Cerebellar nuclear complex (tissue), 1 donor: ENCODE measurements at regions not wholly inside any gene's neighbourhood (a gene's known extent, or its start where the extent isn't known, plus 50 kb on each side); places are given as distances from the start of the nearest gene placed in this dataset.
"Not testable (repeated sequence)": the region's sequence is repeated elsewhere in the genome, so short reads cannot be mapped to it uniquely, and the experiment has no call there.

ENCODE experiments used
- DNase-seq, 2 experiments: peaks; one replicate each; lab custom pipeline; 2025; lab: John Stamatoyannopoulos, UW

GRCh38 chr13:83485101-83485500 is 397.2 kb downstream of the SLITRK1 start:
- DNase-seq: no peak

- DNase-seq: no peak
These were observed 411.3 kb downstream of the SLITRK1 start for GRCh38 chr13:83471011-83471410.

- no peak for DNase-seq
These were observed 412.0 kb downstream of the SLITRK1 start for GRCh38 chr13:83470133-83470797.

GRCh38 chr13:83453723-83454122 is 428.6 kb downstream of the SLITRK1 start:
- no peak for DNase-seq

DNA sequence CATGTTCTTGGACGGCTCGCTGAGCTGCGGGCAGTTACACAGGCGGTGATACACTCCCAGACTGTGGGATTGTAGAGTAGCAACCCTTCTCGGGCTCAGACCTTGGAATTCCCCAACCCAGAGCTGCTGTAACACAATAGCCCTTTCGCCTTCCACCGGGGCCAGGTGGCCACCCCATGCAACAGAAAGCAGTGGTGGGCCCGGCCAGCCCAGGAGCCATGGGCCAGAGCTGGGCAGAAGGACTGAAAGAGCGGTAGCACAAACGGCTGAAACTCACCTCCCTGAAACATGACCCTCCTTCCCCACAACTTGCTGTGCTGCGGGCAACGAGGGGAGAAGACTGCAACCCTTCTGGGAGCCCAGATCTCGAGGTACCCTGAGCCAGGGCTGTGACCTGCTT is 429.0 kb downstream of the SLITRK1 start:
- no peak for DNase-seq

GRCh38 chr13:83452292-83452950 is 429.9 kb downstream of the SLITRK1 start:
- DNase-seq: no peak

GRCh38 chr13:83450591-83450990 is 431.7 kb downstream of the SLITRK1 start:
- no peak for DNase-seq

DNA sequence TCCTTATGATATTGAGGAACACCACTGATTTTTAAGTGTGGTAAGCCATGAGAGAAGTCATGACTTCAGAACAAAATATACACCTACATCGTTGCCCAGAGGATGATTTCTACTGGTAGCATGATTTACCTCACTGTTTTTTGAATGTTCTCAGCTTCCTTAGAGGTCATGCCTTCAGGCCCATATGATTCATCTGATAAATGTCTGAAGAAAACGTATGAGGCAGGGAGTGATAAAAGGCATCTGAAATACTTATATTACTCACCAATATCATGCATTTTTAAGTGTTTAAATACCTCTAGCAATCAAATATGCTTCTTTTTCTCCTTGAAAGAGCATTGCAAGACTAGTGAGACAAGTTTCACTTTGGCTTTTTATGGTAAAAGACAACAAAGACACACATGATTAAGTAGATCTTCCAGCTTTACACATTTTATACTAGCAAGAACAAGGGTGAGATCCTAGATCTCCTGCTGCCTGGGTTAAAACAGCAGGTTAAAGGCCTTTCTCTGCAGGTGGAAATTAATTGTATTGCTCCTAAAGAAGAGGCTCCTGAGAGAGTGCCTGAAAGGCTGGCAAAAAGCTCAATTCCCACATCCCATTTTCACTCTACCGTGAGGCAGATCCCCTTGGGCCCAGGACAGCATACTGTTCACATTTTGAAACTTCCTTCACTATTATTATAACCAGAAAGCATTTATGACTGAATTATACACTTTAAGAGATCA is 432.4 kb downstream of the SLITRK1 start:
- DNase-seq: no peak

DNA sequence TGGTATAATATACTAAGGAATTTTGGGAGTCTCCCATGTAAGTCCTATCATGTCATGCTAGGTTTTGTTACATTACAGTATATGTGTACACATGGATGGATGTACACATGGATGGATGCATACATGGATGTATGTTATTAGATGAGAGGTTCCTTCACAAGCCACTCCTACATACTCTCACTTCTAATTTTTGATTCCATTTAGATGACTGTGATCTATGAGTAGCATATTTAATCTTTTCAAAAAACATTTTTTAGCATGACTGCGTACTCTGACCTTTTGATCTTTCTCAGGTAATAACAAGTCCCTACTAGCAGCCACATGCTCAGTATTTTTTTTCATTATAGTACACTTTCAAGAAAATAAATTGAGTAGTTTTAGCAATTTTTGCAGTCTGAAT is 441.8 kb downstream of the SLITRK1 start:
- DNase-seq: no peak

GRCh38 chr13:83439464-83439863 is 442.8 kb downstream of the SLITRK1 start:
- not testable (repeated sequence) for DNase-seq

GRCh38 chr13:83423861-83424260 is 458.4 kb downstream of the SLITRK1 start:
- no peak for DNase-seq

DNA sequence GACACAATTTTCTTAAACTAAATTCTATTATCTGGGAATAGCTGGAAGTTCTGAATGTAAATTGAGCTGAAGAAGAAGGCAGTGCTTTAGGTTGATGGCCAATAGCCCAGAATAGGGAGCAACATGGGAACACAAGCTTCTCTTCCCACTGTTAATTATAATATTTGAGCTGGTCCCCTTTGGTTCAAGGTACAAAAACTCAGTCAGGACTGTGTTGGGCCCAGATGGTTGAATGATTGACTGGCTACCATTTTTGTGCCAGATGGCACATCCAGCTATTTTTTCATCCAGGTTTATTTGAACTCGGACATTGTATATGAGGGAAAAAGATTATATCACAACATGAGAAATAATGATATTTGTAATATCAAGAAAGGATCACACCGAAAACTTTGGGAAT is 458.9 kb downstream of the SLITRK1 start:
- no peak for DNase-seq

- DNase-seq: no peak
These were observed 467.9 kb downstream of the SLITRK1 start for GRCh38 chr13:83414393-83414792.

DNA sequence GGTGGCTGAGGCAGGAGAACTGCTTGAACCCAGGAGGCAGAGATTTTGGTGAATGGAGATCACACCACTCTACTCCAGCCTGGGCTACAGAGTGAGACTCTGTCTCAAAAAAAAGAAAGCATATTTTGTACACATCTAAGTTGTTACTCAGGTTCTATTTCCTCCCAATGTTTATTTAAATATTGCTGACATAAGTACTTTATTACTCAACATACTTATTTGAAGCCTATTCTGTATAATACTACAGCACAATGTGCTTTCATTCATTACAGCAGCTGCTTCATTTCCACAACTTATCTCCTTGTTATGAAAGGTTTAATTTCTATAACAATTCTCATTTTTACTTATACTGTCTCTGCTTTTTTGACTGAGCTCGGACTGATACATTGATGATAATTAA is 495.7 kb downstream of the SLITRK1 start:
- DNase-seq: no peak

DNA sequence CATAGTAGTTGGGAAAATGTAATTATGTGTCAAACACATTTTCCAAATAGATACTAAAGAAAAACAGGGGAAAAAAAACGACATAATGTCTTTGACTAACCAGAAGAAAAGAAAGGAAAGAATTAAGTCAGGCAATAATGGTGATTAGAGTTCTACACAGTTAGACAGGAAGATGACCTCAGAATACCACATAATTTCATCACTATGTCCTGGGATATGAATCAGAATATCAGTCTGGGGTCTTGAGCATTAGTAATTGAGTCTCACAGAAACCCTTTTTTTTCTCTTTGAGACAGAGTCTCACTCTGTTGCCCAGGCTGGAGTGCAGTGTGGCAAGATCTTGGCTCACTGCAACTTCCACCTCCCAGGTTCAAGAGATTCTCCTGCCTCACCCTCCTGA is 503.4 kb downstream of the SLITRK1 start:
- no peak for DNase-seq

DNA sequence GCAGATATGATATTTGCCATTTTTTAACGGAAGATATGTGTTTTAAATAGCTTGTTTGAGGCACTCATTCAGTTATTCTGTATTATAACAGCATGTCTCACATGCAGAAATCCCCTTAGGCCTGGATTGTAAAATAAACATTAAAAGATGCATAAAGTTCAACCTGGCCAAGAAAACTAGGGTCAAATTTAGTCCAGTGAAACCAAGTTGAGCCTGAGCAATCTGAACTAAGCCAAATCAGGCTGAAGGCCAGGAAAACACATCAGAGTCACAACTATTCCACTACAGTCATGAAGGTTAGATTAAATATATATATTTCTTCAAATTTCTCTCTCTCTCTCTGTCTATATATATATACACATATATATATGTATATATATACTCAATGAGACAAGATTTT is 504.8 kb downstream of the SLITRK1 start:
- no peak for DNase-seq

GRCh38 chr13:83372786-83373185 is 509.5 kb downstream of the SLITRK1 start:
- no peak for DNase-seq

DNA sequence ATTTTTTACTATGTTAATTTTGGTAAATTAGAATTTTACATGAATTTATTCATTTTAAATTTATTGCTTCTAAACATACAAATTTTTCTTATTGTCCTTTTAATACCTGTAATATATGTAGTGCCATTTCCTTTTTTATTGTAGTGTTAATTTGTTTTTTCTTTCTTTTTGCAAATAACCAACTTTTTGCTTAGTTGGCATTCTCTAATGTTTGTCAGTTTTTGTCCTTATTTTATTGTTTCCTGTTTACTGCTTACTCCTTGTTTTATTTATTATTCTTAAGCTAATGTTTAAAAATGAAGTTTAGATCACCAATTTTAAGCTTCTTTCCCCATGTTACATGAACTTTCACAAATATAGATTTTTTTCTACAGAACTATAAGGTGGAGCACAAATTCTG is 516.6 kb downstream of the SLITRK1 start:
- DNase-seq: no peak

DNA sequence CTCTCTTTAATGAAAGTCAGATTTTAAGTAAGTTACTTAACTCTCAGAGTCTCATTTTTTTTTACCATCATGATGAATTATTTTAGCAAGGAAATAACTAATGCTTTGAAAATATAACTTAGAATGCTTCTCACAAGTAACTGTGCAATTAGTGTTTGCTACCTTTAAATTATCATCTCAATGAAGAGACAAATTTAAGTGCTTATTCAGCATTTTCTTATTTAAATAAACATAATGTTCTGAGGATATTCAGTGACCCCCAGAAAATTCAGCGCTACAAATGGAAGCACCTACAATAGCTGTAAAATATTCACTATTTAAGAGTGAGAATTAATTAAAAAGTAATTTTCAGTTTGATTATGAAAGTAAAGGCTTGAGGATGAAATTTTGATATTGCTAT is 527.2 kb downstream of the SLITRK1 start:
- DNase-seq: no peak

GRCh38 chr13:83352391-83352790 is 529.9 kb downstream of the SLITRK1 start:
- DNase-seq: no peak

DNA sequence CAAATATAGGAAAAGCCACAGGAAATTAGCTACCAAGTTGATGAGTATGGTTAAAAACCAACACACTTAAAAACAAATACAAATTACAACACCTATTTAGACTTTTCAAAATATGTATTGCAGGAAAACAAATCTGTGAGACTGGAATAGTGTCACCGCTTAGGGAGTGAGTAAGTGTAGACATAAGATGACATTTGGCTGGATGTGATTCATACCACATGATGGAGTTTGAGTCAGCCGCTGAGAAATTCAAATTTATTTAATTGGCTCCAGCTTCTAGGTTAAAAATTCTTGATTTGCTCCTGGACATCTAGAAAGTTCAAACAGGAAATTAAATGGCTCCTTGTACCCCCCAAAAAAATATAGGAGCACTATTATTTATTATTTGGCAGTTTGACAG is 531.7 kb downstream of the SLITRK1 start:
- no peak for DNase-seq

DNA sequence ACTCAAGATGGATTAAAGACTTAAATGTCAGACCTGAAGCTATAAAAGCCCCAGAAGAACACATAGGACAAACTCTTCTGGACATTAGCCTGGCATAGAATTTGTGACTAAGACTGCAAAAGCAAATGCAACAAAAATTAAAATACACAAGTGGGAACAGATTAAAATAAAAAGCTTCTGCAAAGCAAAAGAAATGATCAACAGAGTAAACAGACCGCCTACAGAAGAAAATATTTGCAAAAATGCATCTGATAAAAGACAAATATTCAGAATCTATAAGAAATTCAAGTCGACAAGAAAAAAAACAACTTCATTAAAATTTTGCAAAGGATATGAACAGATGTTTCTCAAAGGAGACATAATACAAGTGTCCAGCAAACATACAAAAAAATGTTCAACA is 537.8 kb downstream of the SLITRK1 start:
- no peak for DNase-seq

- no peak for DNase-seq
These were observed 542.1 kb downstream of the SLITRK1 start for GRCh38 chr13:83340170-83340569.
